Keratinocyte (primary cell): ENCODE measurements at regions not wholly inside any gene's neighbourhood (a gene's known extent, or its start where the extent isn't known, plus 50 kb on each side); places are given as distances from the start of the nearest gene placed in this dataset.
"Not testable (repeated sequence)": the region's sequence is repeated elsewhere in the genome, so short reads cannot be mapped to it uniquely, and the experiment has no call there.

Source experiments
- DNase-seq: peaks from one replicate; pipeline ENCODE4 v3.0.0-alpha.2; 2011; ENCODE audit warnings: low read depth, missing footprints, low spot score
- FAIRE-seq: peaks from 2 replicates; lab custom pipeline; 2011; peaks lifted over from hg19 to GRCh38; lab: Jason Lieb, UNC
- H2AFZ ChIP-seq: 2 replicates; pipeline ENCODE4 v1.6.0; 2012; ENCODE audit warnings: low read length, control low read depth, inconsistent platforms; ENCODE audit not compliant: control insufficient read depth
- H3K27ac ChIP-seq: 2 replicates; pipeline ENCODE4 v1.5.1; 2011; ENCODE audit warnings: low read length; ENCODE audit not compliant: control insufficient read depth, insufficient read depth
- H3K27me3 ChIP-seq: 3 replicates; pipeline ENCODE4 v1.6.0; 2011; ENCODE audit warnings: low read length; ENCODE audit not compliant: control insufficient read depth, insufficient read depth; ENCODE audit errors: extremely low read depth
- H3K36me3 ChIP-seq, 2 experiments: 2 replicates in 1 of 2; 3 replicates in 1 of 2; pipeline ENCODE4 v1.5.1; 2011; ENCODE audit warnings: low read length in 2 of 2, mild to moderate bottlenecking in 1 of 2; ENCODE audit not compliant: control insufficient read depth in 2 of 2, insufficient read depth in 2 of 2; ENCODE audit errors: extremely low read depth in 1 of 2
- H3K4me1 ChIP-seq: 3 replicates; pipeline ENCODE4 v1.5.1; 2011; ENCODE audit warnings: low read length; ENCODE audit not compliant: control insufficient read depth, insufficient read depth; ENCODE audit errors: extremely low read depth
- H3K4me2 ChIP-seq: 3 replicates; pipeline ENCODE4 v1.6.0; 2011; ENCODE audit warnings: low read depth, low read length; ENCODE audit not compliant: control insufficient read depth, insufficient read depth; ENCODE audit errors: extremely low read depth
- H3K4me3 ChIP-seq, 3 experiments: fragments of 200-600 bp in 1 of 3; sonication (generic) in 1 of 3; 2 replicates in 2 of 3; 3 replicates in 1 of 3; pipeline ENCODE4 v1.5.1; 2011 to 2016; ENCODE audit warnings: low read length in 3 of 3, mild to moderate bottlenecking in 3 of 3, control low read depth in 2 of 3, inconsistent platforms in 1 of 3, low read depth in 1 of 3, mixed read lengths in 1 of 3, mixed run types in 1 of 3, moderate library complexity in 1 of 3; ENCODE audit not compliant: control insufficient read depth in 2 of 3, insufficient read depth in 2 of 3; ENCODE audit errors: extremely low read depth in 1 of 3
- H3K79me2 ChIP-seq: 2 replicates; pipeline ENCODE4 v1.6.0; 2012; ENCODE audit warnings: low read length; ENCODE audit not compliant: control insufficient read depth, insufficient read depth
- H3K9ac ChIP-seq: 3 replicates; pipeline ENCODE4 v1.6.0; 2011; ENCODE audit warnings: low read length; ENCODE audit not compliant: control insufficient read depth, insufficient read depth; ENCODE audit errors: extremely low read depth
- H3K9me1 ChIP-seq: 3 replicates; pipeline ENCODE4 v1.6.0; 2011; ENCODE audit warnings: low read length; ENCODE audit not compliant: control insufficient read depth, insufficient read depth; ENCODE audit errors: extremely low read depth
- H3K9me3 ChIP-seq: 2 replicates; pipeline ENCODE4 v1.5.1; 2012; ENCODE audit warnings: low read depth, low read length; ENCODE audit not compliant: control insufficient read depth
- H4K20me1 ChIP-seq: 3 replicates; pipeline ENCODE4 v1.6.0; 2011; ENCODE audit warnings: low read length; ENCODE audit not compliant: control insufficient read depth, insufficient read depth; ENCODE audit errors: extremely low read depth
- EZH2 ChIP-seq: IDR thresholded peaks from one replicate; pipeline ENCODE4 v1.6.1; 2012; ENCODE audit warnings: inconsistent platforms, mild to moderate bottlenecking, low read length, moderate library complexity
- dilution Hi-C: fragments of 300-500 bp; cut with MboI; formaldehyde crosslinking; loops from one replicate; pipeline ENCODE4 v1.7.0; 2020; ENCODE audit warnings: low sequenced_read_pairs; ENCODE audit not compliant: extremely low pct_ligation_motif_present
- TF ChIP-seq, protein P1 (sequence below), 3 experiments: IDR thresholded peaks in 1 of 3; conservative IDR thresholded peaks in 1 of 3; optimal IDR thresholded peaks in 1 of 3; 2 replicates in 2 of 3; 3 replicates in 1 of 3; pipeline versions ENCODE3 to v1.5.1; 2011; ENCODE audit warnings: low read length in 3 of 3, mild to moderate bottlenecking in 3 of 3, moderate library complexity in 2 of 3, control low read depth in 1 of 3, inconsistent platforms in 1 of 3; ENCODE audit not compliant: insufficient read depth in 2 of 3; ENCODE audit errors: extremely low read depth in 1 of 3

DNA sequence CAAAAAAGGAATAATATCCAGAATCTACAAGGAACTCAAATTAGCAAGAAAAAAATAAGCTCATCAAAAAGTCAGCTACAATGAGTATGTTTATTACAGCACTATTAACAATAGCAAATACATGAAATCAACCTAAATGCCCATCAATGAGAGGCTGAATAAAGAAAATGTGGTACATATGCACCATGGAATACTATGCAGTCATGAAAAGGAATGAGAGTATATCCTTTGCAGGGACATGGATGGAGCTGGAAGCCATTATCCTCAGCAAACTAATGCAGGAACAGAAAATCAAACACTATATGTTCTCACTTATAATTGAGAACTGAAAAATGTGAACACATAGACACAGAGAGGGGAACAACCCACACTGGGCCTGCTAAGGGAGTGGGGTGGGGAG lies 178.4 kb upstream of the IRS4 start:
- dilution Hi-C loops = no loop called here
- H3K4me2 ChIP-seq = no peak overlapping the region
- no peaks in the 10 kb centered on the region for H3K27me3 ChIP-seq
- no peaks in the 10 kb centered on the region for H3K36me3 ChIP-seq
- DNase-seq (no peak), FAIRE-seq (no peak)
- no peak overlapping the region for H3K4me3 ChIP-seq
- H2AFZ ChIP-seq = no peak overlapping the region
- H3K9me1 ChIP-seq = no peaks in the 10 kb centered on the region
- no peak for TF ChIP-seq EZH2
- TF ChIP-seq, protein P1, sequence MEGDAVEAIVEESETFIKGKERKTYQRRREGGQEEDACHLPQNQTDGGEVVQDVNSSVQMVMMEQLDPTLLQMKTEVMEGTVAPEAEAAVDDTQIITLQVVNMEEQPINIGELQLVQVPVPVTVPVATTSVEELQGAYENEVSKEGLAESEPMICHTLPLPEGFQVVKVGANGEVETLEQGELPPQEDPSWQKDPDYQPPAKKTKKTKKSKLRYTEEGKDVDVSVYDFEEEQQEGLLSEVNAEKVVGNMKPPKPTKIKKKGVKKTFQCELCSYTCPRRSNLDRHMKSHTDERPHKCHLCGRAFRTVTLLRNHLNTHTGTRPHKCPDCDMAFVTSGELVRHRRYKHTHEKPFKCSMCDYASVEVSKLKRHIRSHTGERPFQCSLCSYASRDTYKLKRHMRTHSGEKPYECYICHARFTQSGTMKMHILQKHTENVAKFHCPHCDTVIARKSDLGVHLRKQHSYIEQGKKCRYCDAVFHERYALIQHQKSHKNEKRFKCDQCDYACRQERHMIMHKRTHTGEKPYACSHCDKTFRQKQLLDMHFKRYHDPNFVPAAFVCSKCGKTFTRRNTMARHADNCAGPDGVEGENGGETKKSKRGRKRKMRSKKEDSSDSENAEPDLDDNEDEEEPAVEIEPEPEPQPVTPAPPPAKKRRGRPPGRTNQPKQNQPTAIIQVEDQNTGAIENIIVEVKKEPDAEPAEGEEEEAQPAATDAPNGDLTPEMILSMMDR (optimal IDR thresholded peaks at IDR 0.05 in 1 of 3, IDR thresholded peaks at IDR 0.05 in 1 of 3, conservative IDR thresholded peaks at IDR 0.05 in 1 of 3; ENCODE audit: extremely low read depth in 1 of 3, insufficient read depth in 2 of 3, low read length in 3 of 3) = no peak
- no peaks in the 10 kb centered on the region for H3K4me1 ChIP-seq
- no peaks in the 10 kb centered on the region for H4K20me1 ChIP-seq
- no peak overlapping the region for H3K27ac ChIP-seq
- no peak overlapping the region for H3K9ac ChIP-seq
- no peaks in the 10 kb centered on the region for H3K9me3 ChIP-seq
- no peaks in the 10 kb centered on the region for H3K79me2 ChIP-seq

- H4K20me1 ChIP-seq, dilution Hi-C loops, H2AFZ ChIP-seq, H3K36me3 ChIP-seq, H3K4me1 ChIP-seq, H3K4me2 ChIP-seq, H3K9me3 ChIP-seq, H3K27me3 ChIP-seq, FAIRE-seq, H3K27ac ChIP-seq, H3K9me1 ChIP-seq, H3K9ac ChIP-seq, H3K4me3 ChIP-seq, DNase-seq, H3K79me2 ChIP-seq: not testable (repeated sequence)
Observed at GRCh38 chrX:108903831-108904230, 167.5 kb upstream of the IRS4 start.

- dilution Hi-C loops = no loop called here
- Histone ChIP-seq H2AFZ (no peak overlapping the region), H3K4me2 (no peak overlapping the region), H3K4me3 (no peak overlapping the region), H3K9me1 (no peaks in the 10 kb centered on the region), H3K4me1 (no peaks in the 10 kb centered on the region), H3K27me3 (no peaks in the 10 kb centered on the region), H4K20me1 (no peaks in the 10 kb centered on the region), H3K79me2 (no peaks in the 10 kb centered on the region), H3K9me3 (peaks cover 2% of the 10 kb centered on the region), H3K36me3 (no peaks in the 10 kb centered on the region), H3K27ac (no peak overlapping the region), H3K9ac (no peak overlapping the region)
- DNase-seq (no peak), FAIRE-seq (no peak)
- TF ChIP-seq, protein P1 (optimal IDR thresholded peaks at IDR 0.05 in 1 of 3, IDR thresholded peaks at IDR 0.05 in 1 of 3, conservative IDR thresholded peaks at IDR 0.05 in 1 of 3; ENCODE audit: extremely low read depth in 1 of 3, insufficient read depth in 2 of 3, low read length in 3 of 3) = no peak
- no peak for TF ChIP-seq EZH2
Observed at GRCh38 chrX:108900333-108900732, 164.0 kb upstream of the IRS4 start.

- DNase-seq, H3K27me3 ChIP-seq, H4K20me1 ChIP-seq, H3K4me3 ChIP-seq, H3K36me3 ChIP-seq, H3K9me1 ChIP-seq, H3K4me1 ChIP-seq, H3K9me3 ChIP-seq, H3K79me2 ChIP-seq, H3K4me2 ChIP-seq, dilution Hi-C loops, H3K9ac ChIP-seq, H2AFZ ChIP-seq, FAIRE-seq, H3K27ac ChIP-seq: not testable (repeated sequence)
Observed at GRCh38 chrX:108896349-108896748, 160.0 kb upstream of the IRS4 start.
